Endothelial cell of hepatic sinusoid (primary cell): ENCODE measurements at regions not wholly inside any gene's neighbourhood (a gene's known extent, or its start where the extent isn't known, plus 50 kb on each side); places are given as distances from the start of the nearest gene placed in this dataset.

Source experiments
- in situ Hi-C: cut with HindIII; loops from 2 replicates; pipeline ENCODE4 v1.10.0; 2017; ENCODE audit warnings: low sequenced_read_pairs

DNA sequence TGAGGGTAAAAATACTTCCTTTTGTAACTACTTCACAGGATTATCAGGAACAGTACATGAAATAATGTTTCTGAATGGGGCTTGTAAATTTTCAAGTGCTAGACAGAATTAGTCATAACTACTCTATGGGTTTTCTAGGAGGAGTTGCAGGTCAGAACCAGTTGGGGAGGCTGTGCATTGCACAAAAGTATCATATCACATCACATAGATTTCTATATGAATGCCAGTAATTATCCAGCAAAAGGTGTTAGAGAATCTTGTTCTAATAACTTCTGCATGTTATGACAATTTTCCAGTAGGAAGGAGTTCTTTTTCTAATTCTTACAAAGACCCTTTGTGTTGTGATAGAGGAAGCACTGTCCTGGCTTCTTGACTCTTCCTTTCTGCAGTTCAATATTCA, 551.6 kb downstream of the COL12A1 start:
- in situ Hi-C loops = loop anchor here (5.0 kb wide), 1 partner anchor 38 kb away; no protein-coding TSS in a partner anchor

GRCh38 chr6:74651948-74652842, 553.7 kb downstream of the COL12A1 start:
- in situ Hi-C loops = loop anchor here (5.0 kb wide), 1 partner anchor 40 kb away; no protein-coding TSS in a partner anchor

DNA sequence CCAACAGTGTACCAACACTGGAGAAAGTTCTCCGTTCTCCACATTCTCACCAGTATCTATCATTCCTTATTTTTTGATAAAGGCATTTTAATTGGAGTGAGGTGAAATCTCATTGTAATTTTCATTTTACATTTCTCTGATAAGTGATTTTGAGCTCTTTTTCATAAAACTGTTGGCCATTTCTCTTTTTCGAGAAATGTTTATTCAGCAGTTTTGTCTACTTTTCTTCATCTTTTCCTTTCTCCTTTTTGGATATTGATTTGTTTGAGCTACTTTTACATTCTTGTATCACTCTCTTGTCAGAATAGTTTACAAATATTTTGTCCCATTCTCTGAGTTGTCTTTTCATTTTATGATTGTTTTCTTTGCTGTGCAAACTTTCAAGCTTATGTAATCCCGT, 555.2 kb downstream of the COL12A1 start:
- in situ Hi-C loops = loop anchor here (5.0 kb wide), 1 partner anchor 42 kb away; no protein-coding TSS in a partner anchor

DNA sequence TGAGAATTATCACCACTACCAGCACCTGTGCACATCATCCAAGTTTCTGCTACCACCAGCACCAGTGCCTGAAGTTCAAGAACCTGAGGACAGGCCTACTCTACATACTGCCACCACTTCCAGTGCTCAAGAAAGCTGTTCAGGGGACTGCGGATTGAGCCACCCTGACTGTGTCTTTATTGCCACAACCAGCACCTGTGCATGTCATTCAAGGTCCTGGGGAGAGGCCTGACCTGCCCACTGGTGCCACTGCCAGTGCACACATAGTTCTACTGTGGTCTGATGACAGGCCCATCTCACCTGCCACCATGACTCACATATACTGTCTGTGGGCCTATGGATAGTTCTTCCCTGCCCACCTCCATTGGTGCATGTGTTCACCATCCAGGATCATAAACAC, 559.4 kb downstream of the COL12A1 start:
- in situ Hi-C loops = no loop called here

DNA sequence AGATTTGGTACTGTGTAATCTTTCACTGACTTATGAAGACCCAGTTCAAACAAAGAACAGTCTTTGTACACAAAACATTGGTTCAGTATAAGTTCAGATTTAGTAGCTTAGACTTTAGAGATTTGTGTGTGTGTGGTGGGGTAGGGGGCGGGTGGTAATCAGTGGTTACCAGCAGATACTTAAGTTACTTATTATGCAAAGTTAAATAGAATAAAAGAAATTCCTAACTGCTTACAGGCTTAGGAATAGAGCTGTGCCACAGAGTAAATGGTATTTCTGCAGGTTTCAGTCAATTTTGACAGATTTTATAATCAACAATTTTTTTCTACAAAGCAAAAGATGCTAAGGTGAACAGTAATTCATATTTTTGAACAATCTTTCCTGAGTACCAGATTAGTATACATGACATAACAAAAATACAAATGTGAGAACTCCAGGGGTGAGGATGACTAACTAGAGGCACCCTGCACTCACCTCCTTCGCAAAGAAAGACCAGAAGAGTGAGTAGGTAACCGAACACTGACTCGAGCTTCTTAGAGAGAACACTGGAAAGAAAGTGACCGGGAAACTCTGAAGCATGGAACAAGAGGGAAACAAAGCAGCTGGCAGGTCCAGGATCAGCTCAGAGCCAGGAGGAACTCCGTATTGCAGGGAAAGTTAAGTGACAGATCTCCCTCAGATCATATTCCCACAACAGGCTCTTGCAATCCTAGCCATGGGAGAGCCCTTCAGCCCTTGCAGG, 560.6 kb downstream of the COL12A1 start:
- in situ Hi-C loops = no loop called here

- in situ Hi-C loops = no loop called here
Observed at GRCh38 chr6:74642101-74642500, 563.8 kb downstream of the COL12A1 start.

DNA sequence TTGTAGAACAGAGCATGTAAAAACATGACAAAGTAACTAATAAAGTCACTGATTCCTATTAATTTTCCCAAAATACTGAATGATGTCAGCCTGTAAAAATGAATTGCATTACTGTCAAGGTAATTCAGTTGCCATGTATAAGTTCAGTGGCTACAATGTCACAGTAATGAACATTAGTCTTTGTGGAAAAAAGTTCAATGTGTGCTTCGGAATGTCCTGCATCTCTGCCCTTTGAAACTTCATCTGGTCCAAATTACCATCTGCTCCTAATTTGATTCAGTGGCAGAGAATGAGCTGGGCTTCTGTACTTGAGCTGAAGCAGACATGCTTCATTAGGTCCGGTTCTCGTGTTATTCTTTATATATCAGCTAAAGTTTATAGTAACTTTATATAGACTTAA, 567.4 kb downstream of the COL12A1 start:
- in situ Hi-C loops = no loop called here

- in situ Hi-C loops = no loop called here
Observed at GRCh38 chr6:74632196-74632875, 573.5 kb downstream of the COL12A1 start.

GRCh38 chr6:74631564-74631963, 574.3 kb downstream of the COL12A1 start:
- in situ Hi-C loops = no loop called here

DNA sequence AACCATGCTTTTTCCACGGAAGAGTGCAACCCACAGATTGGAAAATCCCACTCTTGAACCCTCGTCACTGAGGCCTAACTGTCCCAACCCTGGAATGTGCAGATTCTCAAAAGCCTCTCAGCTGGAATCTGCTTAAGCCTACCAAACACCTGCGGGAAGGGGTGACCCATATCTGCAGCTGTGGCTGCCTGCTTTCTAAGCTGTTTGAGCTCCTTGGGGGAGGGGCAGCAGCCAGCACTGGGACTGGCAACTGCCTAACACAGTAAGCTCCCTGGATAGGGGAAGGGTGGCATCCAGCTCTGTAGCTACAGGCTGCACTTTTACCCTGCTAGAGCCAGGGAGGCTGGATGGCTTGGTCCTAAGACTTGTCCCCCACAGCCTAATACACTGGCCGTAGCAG, 579.6 kb downstream of the COL12A1 start:
- in situ Hi-C loops = no loop called here

GRCh38 chr6:74623027-74623426, 582.8 kb downstream of the COL12A1 start:
- in situ Hi-C loops = no loop called here

GRCh38 chr6:74611220-74611619, 594.6 kb downstream of the COL12A1 start:
- in situ Hi-C loops = no loop called here

GRCh38 chr6:74610352-74610751, 595.5 kb downstream of the COL12A1 start:
- in situ Hi-C loops = no loop called here

- in situ Hi-C loops = no loop called here
Observed at GRCh38 chr6:74609871-74610270, 596.0 kb downstream of the COL12A1 start.

- in situ Hi-C loops = no loop called here
Observed at GRCh38 chr6:74607934-74608333, 597.9 kb downstream of the COL12A1 start.

GRCh38 chr6:74607468-74607867, 598.4 kb downstream of the COL12A1 start:
- in situ Hi-C loops = no loop called here

DNA sequence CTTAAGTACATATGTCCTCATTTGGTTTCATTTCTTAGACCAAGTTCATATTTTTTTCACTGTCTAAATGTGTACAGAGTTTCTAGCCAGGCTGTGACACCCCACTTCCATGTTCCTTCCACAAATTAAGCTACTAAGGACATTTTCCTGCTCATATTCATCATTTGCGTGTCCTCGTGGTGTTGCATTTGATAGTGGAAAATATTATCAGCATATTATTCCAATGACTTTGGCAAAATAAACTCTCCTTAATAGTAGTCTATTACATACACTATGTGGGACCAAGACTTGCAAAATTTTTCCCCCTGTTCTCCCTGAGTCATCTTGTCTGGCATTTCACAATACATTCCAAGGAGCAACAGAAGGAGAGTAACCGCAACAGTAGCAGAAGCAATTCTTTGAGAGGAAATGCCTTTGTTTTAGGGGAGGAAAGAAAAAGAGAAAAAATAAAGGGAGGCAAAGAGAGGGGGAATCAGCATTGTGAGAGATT, 599.2 kb downstream of the COL12A1 start:
- in situ Hi-C loops = no loop called here

- in situ Hi-C loops = no loop called here
Observed at GRCh38 chr6:74605922-74606581, 599.8 kb downstream of the COL12A1 start.

DNA sequence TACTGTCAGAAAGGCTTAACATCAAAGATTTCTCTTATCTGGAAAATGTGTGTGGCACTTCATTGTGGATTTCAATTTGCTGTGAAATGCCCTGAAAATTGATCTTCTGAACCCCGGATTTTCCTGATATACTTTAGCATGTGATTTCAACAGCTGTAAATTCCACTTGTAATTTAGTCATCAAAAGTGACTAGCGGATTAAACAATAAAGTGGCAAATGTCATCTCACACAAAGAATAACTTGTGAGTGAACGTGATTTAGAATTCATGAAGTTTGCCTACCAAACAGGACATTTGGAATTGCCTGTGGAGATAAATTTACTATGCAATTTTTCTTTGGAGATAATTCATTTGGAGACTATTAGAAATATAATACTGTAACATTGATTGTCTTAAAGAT, 601.6 kb downstream of the COL12A1 start:
- in situ Hi-C loops = no loop called here

- in situ Hi-C loops = no loop called here
Observed at GRCh38 chr6:74603322-74604076, 602.4 kb downstream of the COL12A1 start.
